Smooth muscle cell (in vitro differentiated cells): ENCODE measurements at regions not wholly inside any gene's neighbourhood (a gene's known extent, or its start where the extent isn't known, plus 50 kb on each side); places are given as distances from the start of the nearest gene placed in this dataset.

Experiments
- DNase-seq: peaks from one replicate; lab custom pipeline; 2025; ENCODE audit not compliant: unreplicated experiment; lab: John Stamatoyannopoulos, UW
- H2AFZ ChIP-seq: fragments of 200-600 bp; sonication (generic); 2 replicates; pipeline ENCODE4 v1.6.0; 2016; ENCODE audit warnings: antibody characterized with exemption, low read depth, mild to moderate bottlenecking
- H3F3A ChIP-seq: fragments of 200-600 bp; sonication (generic); 2 replicates; pipeline ENCODE4 v1.6.0; 2017; ENCODE audit warnings: antibody characterized with exemption, low read depth
- H3K27ac ChIP-seq: fragments of 200-600 bp; sonication (generic); 2 replicates; pipeline ENCODE4 v1.5.1; 2016; ENCODE audit warnings: low read depth, mild to moderate bottlenecking
- H3K27me3 ChIP-seq: fragments of 200-600 bp; sonication (generic); 2 replicates; pipeline ENCODE4 v1.6.1; 2016; ENCODE audit warnings: low read depth, mild to moderate bottlenecking
- H3K36me3 ChIP-seq: fragments of 200-600 bp; sonication (generic); 2 replicates; pipeline ENCODE4 v1.5.1; 2016; ENCODE audit warnings: low read depth
- H3K4me1 ChIP-seq: fragments of 200-600 bp; sonication (generic); 2 replicates; pipeline ENCODE4 v1.5.1; 2016; ENCODE audit warnings: low read depth
- H3K4me2 ChIP-seq: fragments of 200-600 bp; sonication (generic); 2 replicates; pipeline ENCODE4 v1.6.0; 2016; ENCODE audit warnings: mild to moderate bottlenecking
- H3K4me3 ChIP-seq: fragments of 200-600 bp; sonication (generic); 2 replicates; pipeline ENCODE4 v1.5.1; 2016; ENCODE audit warnings: mild to moderate bottlenecking
- H3K79me2 ChIP-seq: fragments of 200-600 bp; sonication (generic); 2 replicates; pipeline ENCODE4 v1.6.0; 2016; ENCODE audit warnings: low read depth, mild to moderate bottlenecking
- H3K9ac ChIP-seq: fragments of 200-600 bp; sonication (generic); 2 replicates; pipeline ENCODE4 v1.6.0; 2016; ENCODE audit warnings: low read depth
- H3K9me3 ChIP-seq: fragments of 200-600 bp; sonication (generic); replicated peaks from 2 replicates; pipeline ENCODE4 v1.5.1; 2016; ENCODE audit warnings: low read depth
- H4K20me1 ChIP-seq: fragments of 200-600 bp; sonication (generic); 2 replicates; pipeline ENCODE4 v1.6.0; 2016; ENCODE audit warnings: low read depth
- WGBS: methylation state at CpG from one replicate; pipeline ENCODE4 v1.1.7; 2016; ENCODE audit warnings: low lambda C conversion rate; 5-methylcytosine and 5-hydroxymethylcytosine counted together
- TF ChIP-seq, protein P1 (sequence below): fragments of 200-600 bp; sonication (generic); IDR thresholded peaks from 2 replicates; pipeline ENCODE4 v1.5.1; 2017; ENCODE audit warnings: borderline replicate concordance, mild to moderate bottlenecking, antibody characterized with exemption; ENCODE audit not compliant: insufficient read depth, poor library complexity, severe bottlenecking

GRCh38 chr12:126418400-126418799, 1353.2 kb downstream of the AACS start:
- Histone ChIP-seq H3K79me2 (no peaks in the 10 kb centered on the region), H3K9me3 (no peaks in the 10 kb centered on the region), H3K27ac (no peak overlapping the region), H3K4me3 (no peak overlapping the region), H3K36me3 (no peaks in the 10 kb centered on the region), H4K20me1 (no peaks in the 10 kb centered on the region), H3K27me3 (no peaks in the 10 kb centered on the region), H3F3A (no peaks in the 10 kb centered on the region), H2AFZ (no peak overlapping the region), H3K4me1 (no peaks in the 10 kb centered on the region), H3K9ac (no peak overlapping the region), H3K4me2 (no peak overlapping the region)
- TF ChIP-seq, protein P1, sequence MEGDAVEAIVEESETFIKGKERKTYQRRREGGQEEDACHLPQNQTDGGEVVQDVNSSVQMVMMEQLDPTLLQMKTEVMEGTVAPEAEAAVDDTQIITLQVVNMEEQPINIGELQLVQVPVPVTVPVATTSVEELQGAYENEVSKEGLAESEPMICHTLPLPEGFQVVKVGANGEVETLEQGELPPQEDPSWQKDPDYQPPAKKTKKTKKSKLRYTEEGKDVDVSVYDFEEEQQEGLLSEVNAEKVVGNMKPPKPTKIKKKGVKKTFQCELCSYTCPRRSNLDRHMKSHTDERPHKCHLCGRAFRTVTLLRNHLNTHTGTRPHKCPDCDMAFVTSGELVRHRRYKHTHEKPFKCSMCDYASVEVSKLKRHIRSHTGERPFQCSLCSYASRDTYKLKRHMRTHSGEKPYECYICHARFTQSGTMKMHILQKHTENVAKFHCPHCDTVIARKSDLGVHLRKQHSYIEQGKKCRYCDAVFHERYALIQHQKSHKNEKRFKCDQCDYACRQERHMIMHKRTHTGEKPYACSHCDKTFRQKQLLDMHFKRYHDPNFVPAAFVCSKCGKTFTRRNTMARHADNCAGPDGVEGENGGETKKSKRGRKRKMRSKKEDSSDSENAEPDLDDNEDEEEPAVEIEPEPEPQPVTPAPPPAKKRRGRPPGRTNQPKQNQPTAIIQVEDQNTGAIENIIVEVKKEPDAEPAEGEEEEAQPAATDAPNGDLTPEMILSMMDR, result no peak
- no peak for DNase-seq
- WGBS, result 85% methylated on average over 5 of the region's 5 CpGs

- H3K36me3 ChIP-seq, result no peaks in the 10 kb centered on the region
- no peak for DNase-seq
- H3K27ac ChIP-seq, result no peak overlapping the region
- H4K20me1 ChIP-seq, result no peaks in the 10 kb centered on the region
- TF ChIP-seq, protein P1, result no peak
- no peak overlapping the region for H3K4me2 ChIP-seq
- no peaks in the 10 kb centered on the region for H3K4me1 ChIP-seq
- no peaks in the 10 kb centered on the region for H3K27me3 ChIP-seq
- no peak overlapping the region for H3K4me3 ChIP-seq
- H3K79me2 ChIP-seq, result no peaks in the 10 kb centered on the region
- no peaks in the 10 kb centered on the region for H3K9me3 ChIP-seq
- no peak overlapping the region for H3K9ac ChIP-seq
- H3F3A ChIP-seq, result no peaks in the 10 kb centered on the region
- WGBS, result 65% methylated on average over 2 of the region's 2 CpGs
- H2AFZ ChIP-seq, result no peak overlapping the region
These were observed 1353.9 kb downstream of the AACS start for GRCh38 chr12:126419131-126419530.

DNA sequence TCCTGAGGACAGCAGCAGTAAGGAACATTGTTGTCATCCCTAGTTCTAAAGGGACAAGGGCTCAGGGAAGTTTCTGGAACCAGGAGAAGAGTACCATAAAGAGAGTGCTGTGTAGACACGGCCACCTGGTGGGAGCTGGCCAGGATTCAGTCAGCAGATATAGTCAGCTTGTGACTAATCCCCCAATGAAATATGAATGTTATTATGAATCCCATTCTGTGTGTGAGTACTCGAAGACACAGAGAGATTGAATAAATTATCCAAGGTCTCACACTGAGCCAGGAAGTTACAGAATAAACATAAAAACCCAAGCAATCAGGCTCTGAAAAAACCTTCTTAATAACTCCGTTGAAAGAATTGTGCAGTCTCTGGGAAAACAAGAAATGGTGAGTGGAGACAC, 1359.5 kb downstream of the AACS start:
- H3K27ac ChIP-seq, result no peak overlapping the region
- no peaks in the 10 kb centered on the region for H3K79me2 ChIP-seq
- H4K20me1 ChIP-seq, result no peaks in the 10 kb centered on the region
- H3F3A ChIP-seq, result no peaks in the 10 kb centered on the region
- TF ChIP-seq, protein P1, result no peak
- no peak overlapping the region for H3K9ac ChIP-seq
- no peaks in the 10 kb centered on the region for H3K4me1 ChIP-seq
- 87% methylated on average over 3 of the region's 3 CpGs for WGBS
- H3K9me3 ChIP-seq, result no peaks in the 10 kb centered on the region
- no peak overlapping the region for H3K4me2 ChIP-seq
- no peaks in the 10 kb centered on the region for H3K27me3 ChIP-seq
- no peak for DNase-seq
- no peak overlapping the region for H3K4me3 ChIP-seq
- H3K36me3 ChIP-seq, result no peaks in the 10 kb centered on the region
- no peak overlapping the region for H2AFZ ChIP-seq

DNA sequence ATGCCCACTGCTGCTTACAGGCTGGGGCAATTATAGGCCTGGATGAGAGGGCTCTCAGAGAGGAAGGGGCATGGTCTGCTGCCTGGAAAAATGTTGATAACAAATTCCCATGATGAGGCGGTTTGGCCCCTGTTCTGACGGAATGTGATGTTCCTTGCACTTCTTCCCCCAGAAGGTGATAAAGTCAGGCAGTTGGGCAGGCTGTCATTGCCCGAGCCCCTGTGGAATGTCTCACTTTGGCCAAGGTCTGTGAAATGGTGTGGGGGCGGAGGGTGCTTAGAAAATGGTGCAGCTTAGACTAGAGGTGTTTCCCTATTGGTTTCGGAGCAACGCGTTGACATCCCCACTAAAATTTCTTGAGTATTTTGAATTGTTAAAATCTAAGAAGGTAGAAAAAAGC, 1360.0 kb downstream of the AACS start:
- no peak for DNase-seq
- WGBS, result 80% methylated on average over 7 of the region's 7 CpGs
- H3K9me3 ChIP-seq, result no peaks in the 10 kb centered on the region

More for the DNA sequence above, 1360.0 kb downstream of the AACS start:
- TF ChIP-seq, protein P1, result no peak
- no peaks in the 10 kb centered on the region for H4K20me1 ChIP-seq
- no peaks in the 10 kb centered on the region for H3F3A ChIP-seq
- no peak overlapping the region for H3K4me2 ChIP-seq
- H3K4me3 ChIP-seq, result no peak overlapping the region
- H3K9ac ChIP-seq, result no peak overlapping the region
- no peaks in the 10 kb centered on the region for H3K36me3 ChIP-seq
- H3K27me3 ChIP-seq, result no peaks in the 10 kb centered on the region
- H3K79me2 ChIP-seq, result no peaks in the 10 kb centered on the region
- no peak overlapping the region for H3K27ac ChIP-seq
- H3K4me1 ChIP-seq, result no peaks in the 10 kb centered on the region
- no peak overlapping the region for H2AFZ ChIP-seq
